ENCODE measurements at regions not wholly inside any gene's neighbourhood (a gene's known extent, or its start where the extent isn't known, plus 50 kb on each side); places are given as distances from the start of the nearest gene placed in this dataset.
A peak's percentile ranks its signal among the peaks of the same experiment; 100 is the strongest.

DNA sequence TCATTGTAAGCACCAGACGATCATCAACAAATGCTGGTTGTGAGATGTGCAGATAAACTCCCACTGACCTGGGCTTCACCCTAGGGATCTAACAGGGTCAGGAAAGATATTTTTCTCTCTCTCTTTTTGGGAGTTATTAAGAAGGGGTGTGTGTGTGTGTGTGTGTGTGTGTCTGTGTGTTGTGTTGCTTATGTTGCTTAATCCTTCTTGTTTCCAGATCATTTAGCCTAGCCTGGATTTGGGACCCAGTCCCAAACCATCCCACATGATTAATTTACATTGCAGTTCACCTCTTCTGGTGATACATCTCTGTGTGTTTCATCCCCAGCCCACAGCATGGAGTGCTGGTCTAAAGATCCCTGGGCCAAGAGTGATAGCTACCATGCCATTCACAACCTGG, 122.8 kb upstream of the IPO9 start:
- Histone ChIP-seq H3K4me3 (ENCODE audit: low read depth, low read length) (no peak overlapping the region), H3K27me3 (ENCODE audit: control insufficient read depth, insufficient read depth, low read length) (no peaks in the 10 kb centered on the region), H3K36me3 (ENCODE audit: control insufficient read depth, insufficient read depth, low read length) (no peaks in the 10 kb centered on the region)
- DNase-seq (ENCODE audit: low read depth), result no peak
- TF ChIP-seq, protein P1, sequence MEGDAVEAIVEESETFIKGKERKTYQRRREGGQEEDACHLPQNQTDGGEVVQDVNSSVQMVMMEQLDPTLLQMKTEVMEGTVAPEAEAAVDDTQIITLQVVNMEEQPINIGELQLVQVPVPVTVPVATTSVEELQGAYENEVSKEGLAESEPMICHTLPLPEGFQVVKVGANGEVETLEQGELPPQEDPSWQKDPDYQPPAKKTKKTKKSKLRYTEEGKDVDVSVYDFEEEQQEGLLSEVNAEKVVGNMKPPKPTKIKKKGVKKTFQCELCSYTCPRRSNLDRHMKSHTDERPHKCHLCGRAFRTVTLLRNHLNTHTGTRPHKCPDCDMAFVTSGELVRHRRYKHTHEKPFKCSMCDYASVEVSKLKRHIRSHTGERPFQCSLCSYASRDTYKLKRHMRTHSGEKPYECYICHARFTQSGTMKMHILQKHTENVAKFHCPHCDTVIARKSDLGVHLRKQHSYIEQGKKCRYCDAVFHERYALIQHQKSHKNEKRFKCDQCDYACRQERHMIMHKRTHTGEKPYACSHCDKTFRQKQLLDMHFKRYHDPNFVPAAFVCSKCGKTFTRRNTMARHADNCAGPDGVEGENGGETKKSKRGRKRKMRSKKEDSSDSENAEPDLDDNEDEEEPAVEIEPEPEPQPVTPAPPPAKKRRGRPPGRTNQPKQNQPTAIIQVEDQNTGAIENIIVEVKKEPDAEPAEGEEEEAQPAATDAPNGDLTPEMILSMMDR (IDR thresholded peaks at IDR 0.05; ENCODE audit: insufficient read depth, low read length, poor library complexity, severe bottlenecking), result no peak

DNA sequence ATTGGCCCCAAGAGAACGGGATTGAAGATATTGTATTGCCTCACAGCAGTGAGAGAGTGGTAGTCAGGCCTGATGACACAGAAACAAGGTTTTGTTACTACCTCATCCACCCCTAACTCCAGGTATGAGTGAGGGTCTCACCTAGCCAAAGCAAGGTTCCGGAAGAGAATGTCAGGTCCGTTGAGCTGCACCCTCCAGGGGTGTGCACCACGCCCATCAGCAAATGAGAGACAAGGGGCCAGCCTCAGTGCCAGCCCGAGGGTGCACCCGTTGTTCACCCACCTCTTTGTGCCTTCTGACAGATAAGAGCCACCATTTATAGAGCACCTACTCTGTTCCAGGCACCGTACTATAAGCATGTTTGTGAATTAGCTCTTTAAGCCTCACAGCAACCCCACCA, 121.9 kb upstream of the IPO9 start:
- no peaks in the 10 kb centered on the region for H3K27me3 ChIP-seq (ENCODE audit: control insufficient read depth, insufficient read depth, low read length)
- no peak overlapping the region for H3K4me3 ChIP-seq (ENCODE audit: low read depth, low read length)
- TF ChIP-seq, protein P1 (IDR thresholded peaks at IDR 0.05; ENCODE audit: insufficient read depth, low read length, poor library complexity, severe bottlenecking), result no peak
- H3K36me3 ChIP-seq (ENCODE audit: control insufficient read depth, insufficient read depth, low read length), result no peaks in the 10 kb centered on the region
- no peak for DNase-seq (ENCODE audit: low read depth)

DNA sequence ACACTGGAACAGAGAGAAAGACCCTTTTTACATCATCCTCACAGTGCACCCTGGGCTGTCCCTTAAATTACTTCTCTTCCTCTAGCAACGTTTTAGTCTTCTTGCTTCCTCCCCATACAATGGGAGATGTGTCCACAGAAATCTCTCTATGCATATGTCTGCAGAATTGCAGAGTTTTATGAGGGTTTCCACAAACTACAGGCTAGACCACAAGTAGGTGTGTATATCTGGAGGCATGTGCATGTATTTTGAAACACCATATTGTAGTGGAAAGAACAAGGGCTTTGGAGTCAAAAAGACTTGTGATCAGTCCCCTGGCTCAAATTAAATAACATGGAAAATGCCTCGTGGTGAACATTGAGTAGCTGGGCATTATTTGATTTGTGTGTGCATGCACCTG, 121.3 kb upstream of the IPO9 start:
- no peak overlapping the region for H3K4me3 ChIP-seq (ENCODE audit: low read depth, low read length)
- no peaks in the 10 kb centered on the region for H3K27me3 ChIP-seq (ENCODE audit: control insufficient read depth, insufficient read depth, low read length)
- H3K36me3 ChIP-seq (ENCODE audit: control insufficient read depth, insufficient read depth, low read length), result no peaks in the 10 kb centered on the region
- TF ChIP-seq, protein P1 (IDR thresholded peaks at IDR 0.05; ENCODE audit: insufficient read depth, low read length, poor library complexity, severe bottlenecking), result no peak
- no peak for DNase-seq (ENCODE audit: low read depth)

DNA sequence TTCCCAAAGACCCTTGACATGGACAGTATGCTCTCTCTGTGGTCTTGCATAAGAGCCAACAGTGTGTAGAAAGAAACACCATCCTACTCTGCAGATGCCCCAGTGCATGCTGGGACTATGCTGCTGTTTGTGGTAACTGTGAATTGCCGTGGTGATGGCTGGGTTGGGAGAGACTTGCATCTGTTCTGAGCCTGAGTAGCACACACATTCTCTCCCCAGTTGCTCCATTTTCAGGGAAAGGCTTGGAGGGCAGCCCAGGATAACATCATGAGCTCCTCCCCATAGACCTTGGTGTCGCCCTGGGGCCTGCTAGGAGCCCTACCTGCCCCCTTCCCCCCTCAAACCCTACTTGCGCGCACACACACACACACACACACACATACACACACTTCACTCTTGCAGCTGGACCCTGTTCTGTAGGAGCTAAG, 120.9 kb upstream of the IPO9 start:
- TF ChIP-seq, protein P1 (IDR thresholded peaks at IDR 0.05; ENCODE audit: insufficient read depth, low read length, poor library complexity, severe bottlenecking), result no peak
- Histone ChIP-seq H3K27me3 (ENCODE audit: control insufficient read depth, insufficient read depth, low read length) (no peaks in the 10 kb centered on the region), H3K4me3 (ENCODE audit: low read depth, low read length) (no peak overlapping the region), H3K36me3 (ENCODE audit: control insufficient read depth, insufficient read depth, low read length) (no peaks in the 10 kb centered on the region)
- DNase-seq (ENCODE audit: low read depth), result no peak

DNA sequence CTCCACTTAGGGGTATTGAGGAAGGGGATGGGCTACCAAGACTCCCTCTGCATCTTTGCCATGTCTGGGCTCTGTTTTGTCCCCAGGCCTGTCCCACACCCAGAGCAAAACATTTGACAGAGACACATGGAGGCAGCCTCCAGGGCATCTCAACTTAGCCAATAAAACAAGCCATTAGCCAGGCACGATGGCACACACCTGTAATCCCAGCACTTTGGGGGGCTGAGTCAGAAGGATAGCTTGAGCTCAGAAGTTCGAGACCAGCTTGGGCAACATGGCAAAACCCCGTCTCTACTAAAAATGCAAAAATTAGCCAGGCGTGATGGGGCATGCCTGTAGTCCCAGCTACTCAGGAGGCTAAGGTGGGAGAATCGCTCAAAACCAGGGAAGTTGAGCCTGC, 120.3 kb upstream of the IPO9 start:
- no peak for DNase-seq (ENCODE audit: low read depth)
- Histone ChIP-seq H3K4me3 (ENCODE audit: low read depth, low read length) (no peak overlapping the region), H3K27me3 (ENCODE audit: control insufficient read depth, insufficient read depth, low read length) (no peaks in the 10 kb centered on the region), H3K36me3 (ENCODE audit: control insufficient read depth, insufficient read depth, low read length) (no peaks in the 10 kb centered on the region)
- TF ChIP-seq, protein P1 (IDR thresholded peaks at IDR 0.05; ENCODE audit: insufficient read depth, low read length, poor library complexity, severe bottlenecking), result no peak

DNA sequence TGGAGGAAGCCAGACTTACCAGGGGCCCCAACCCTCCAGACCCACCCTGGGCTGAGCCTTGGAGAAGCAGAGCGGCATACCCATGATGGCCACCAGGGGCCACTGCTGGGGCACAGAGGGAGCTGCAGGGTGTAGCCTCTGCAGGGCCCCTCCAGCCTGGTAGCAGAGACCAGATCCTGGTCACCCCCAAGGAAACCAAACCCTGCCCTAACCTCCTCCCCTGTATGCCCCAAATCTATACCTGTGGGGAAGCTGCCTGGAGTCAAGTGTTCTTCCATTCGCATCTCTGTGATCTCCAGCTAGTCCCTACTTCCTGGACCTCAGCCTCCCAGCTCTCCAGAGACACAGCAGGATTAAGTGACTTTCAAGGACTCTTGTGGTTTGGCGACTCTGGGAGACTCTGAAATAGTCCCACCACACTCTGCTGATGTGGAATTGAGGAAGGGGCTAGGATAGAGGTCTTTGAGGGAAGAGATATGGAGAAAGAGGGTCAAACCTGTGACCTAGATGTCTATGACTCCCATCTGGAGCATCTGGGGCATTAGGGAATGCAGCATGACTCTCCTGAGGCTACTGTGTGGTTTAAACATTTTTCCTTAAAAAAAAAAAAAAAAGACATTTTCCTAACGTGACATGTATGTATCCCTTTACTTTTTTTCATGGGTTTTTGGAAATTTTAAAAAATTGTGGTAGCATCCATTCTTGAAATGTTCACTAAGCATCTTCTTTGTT, 119.2 kb upstream of the IPO9 start:
- TF ChIP-seq, protein P1 (IDR thresholded peaks at IDR 0.05; ENCODE audit: insufficient read depth, low read length, poor library complexity, severe bottlenecking), result peak; percentile 97
- Histone ChIP-seq H3K4me3 (ENCODE audit: low read depth, low read length) (no peak overlapping the region), H3K27me3 (ENCODE audit: control insufficient read depth, insufficient read depth, low read length) (no peaks in the 10 kb centered on the region), H3K36me3 (ENCODE audit: control insufficient read depth, insufficient read depth, low read length) (no peaks in the 10 kb centered on the region)
- DNase-seq (ENCODE audit: low read depth), result no peak

Measured in kidney epithelial cell (primary cell).